HG03064 (cell line): ENCODE measurements at regions not wholly inside any gene's neighbourhood (a gene's known extent, or its start where the extent isn't known, plus 50 kb on each side); places are given as distances from the start of the nearest gene placed in this dataset.
"Not testable (repeated sequence)": the region's sequence is repeated elsewhere in the genome, so short reads cannot be mapped to it uniquely, and the experiment has no call there.

Experiments
- ATAC-seq: cut with Tn5 transposase; IDR thresholded peaks from one replicate; pipeline ENCODE4 v1.9.1; 2021; ENCODE audit warnings: low read depth; ENCODE audit not compliant: unreplicated experiment

GRCh38 chr1:61028136-61028535 lies 54.2 kb upstream of the NFIA start:
- no peak for ATAC-seq

- not testable (repeated sequence) for ATAC-seq
These were observed 64.3 kb upstream of the NFIA start for GRCh38 chr1:61018068-61018467.

- no peak for ATAC-seq
These were observed 64.7 kb upstream of the NFIA start for GRCh38 chr1:61017651-61018050.

- no peak for ATAC-seq
These were observed 68.3 kb upstream of the NFIA start for GRCh38 chr1:61013946-61014667.

GRCh38 chr1:61013189-61013945 lies 69.0 kb upstream of the NFIA start:
- ATAC-seq = no peak

- no peak for ATAC-seq
These were observed 70.0 kb upstream of the NFIA start for GRCh38 chr1:61012341-61012761.

- no peak for ATAC-seq
These were observed 70.6 kb upstream of the NFIA start for GRCh38 chr1:61011561-61012263.

- ATAC-seq = no peak
These were observed 74.6 kb upstream of the NFIA start for GRCh38 chr1:61007534-61008364.

- no peak for ATAC-seq
These were observed 76.5 kb upstream of the NFIA start for GRCh38 chr1:61005614-61006580.

- ATAC-seq = no peak
These were observed 77.9 kb upstream of the NFIA start for GRCh38 chr1:61004262-61005003.

- no peak for ATAC-seq
These were observed 82.0 kb upstream of the NFIA start for GRCh38 chr1:61000327-61000726.

GRCh38 chr1:60998786-60999185 lies 83.6 kb upstream of the NFIA start:
- no peak for ATAC-seq

GRCh38 chr1:60994828-60995492 lies 87.4 kb upstream of the NFIA start:
- no peak for ATAC-seq

- ATAC-seq = no peak
These were observed 88.0 kb upstream of the NFIA start for GRCh38 chr1:60994369-60994768.

GRCh38 chr1:60992165-60992564 lies 90.2 kb upstream of the NFIA start:
- ATAC-seq = no peak

GRCh38 chr1:60990714-60991090 lies 91.7 kb upstream of the NFIA start:
- no peak for ATAC-seq

GRCh38 chr1:60989749-60990713 lies 92.3 kb upstream of the NFIA start:
- no peak for ATAC-seq
